HEK293 (cell line): ENCODE measurements at regions not wholly inside any gene's neighbourhood (a gene's known extent, or its start where the extent isn't known, plus 50 kb on each side); places are given as distances from the start of the nearest gene placed in this dataset.

Source experiments
- CTCF ChIA-PET: fragments of 350-600 bp; formaldehyde crosslinking; extraction: SDS; loops from one replicate; lab custom pipeline; 2021; ENCODE audit warnings: antibody characterized with exemption; lab: Yijun Ruan, JAX
- POLR2A ChIA-PET: fragments of 300-600 bp; formaldehyde crosslinking; extraction: SDS; loops from one replicate; lab custom pipeline; 2020; ENCODE audit warnings: antibody characterized with exemption, inconsistent platforms; lab: Yijun Ruan, JAX
- H3K27ac ChIP-seq: fragments of 200-500 bp; sonication (Bioruptor generic); 2 replicates; pipeline ENCODE4 v1.5.1; 2014; ENCODE audit warnings: low read depth, low read length, control low read depth, inconsistent platforms; ENCODE audit errors: extremely low read depth
- H3K36me3 ChIP-seq, 2 experiments: fragments of 200-500 bp in 1 of 2; sonication (Bioruptor generic) in 1 of 2; 1 replicate in 1 of 2; 2 replicates in 1 of 2; pipeline ENCODE4 v1.5.1; 2014 to 2017; ENCODE audit warnings: inconsistent platforms in 2 of 2, low read length in 2 of 2; ENCODE audit not compliant: control insufficient read depth in 2 of 2, insufficient read depth in 1 of 2
- H3K4me1 ChIP-seq: fragments of 200-500 bp; sonication (Bioruptor generic); 2 replicates; pipeline ENCODE4 v1.5.1; 2014; ENCODE audit warnings: mild to moderate bottlenecking, low read length, inconsistent platforms; ENCODE audit not compliant: control insufficient read depth, insufficient read depth
- H3K4me3 ChIP-seq: 2 replicates; pipeline ENCODE4 v1.5.1; 2011; ENCODE audit warnings: low read depth, mild to moderate bottlenecking, control low read depth, low read length, moderate library complexity
- H3K9me3 ChIP-seq: fragments of 200-500 bp; sonication (Bioruptor generic); 2 replicates; pipeline ENCODE4 v1.5.1; 2014; ENCODE audit warnings: low read depth, low read length, inconsistent platforms; ENCODE audit not compliant: control insufficient read depth, insufficient read depth
- FEZF1 ChIP-seq: fragments of 450-650 bp; formaldehyde crosslinking; IDR thresholded peaks from 2 replicates; pipeline ENCODE4 v1.5.1; 2016; ENCODE audit warnings: missing biosample characterization, missing genetic modification characterization
- GLI4 ChIP-seq: fragments of 450-650 bp; formaldehyde crosslinking; IDR thresholded peaks from 2 replicates; pipeline ENCODE4 v1.5.1; 2016; ENCODE audit warnings: missing biosample characterization, missing genetic modification characterization
- HOXC10 ChIP-seq: sonication (generic); formaldehyde crosslinking; IDR thresholded peaks from 2 replicates; pipeline ENCODE4 v1.8.1; 2023; ENCODE audit warnings: mild to moderate bottlenecking, missing genetic modification reagents
- OSR2 ChIP-seq: fragments of 450-650 bp; formaldehyde crosslinking; IDR thresholded peaks from 2 replicates; pipeline ENCODE4 v1.5.1; 2016; ENCODE audit warnings: missing biosample characterization, missing genetic modification characterization
- PRDM4 ChIP-seq: fragments of 450-650 bp; formaldehyde crosslinking; IDR thresholded peaks from 2 replicates; pipeline ENCODE4 v1.5.1; 2017; ENCODE audit warnings: missing biosample characterization, missing genetic modification characterization
- RBAK ChIP-seq: fragments of 450-650 bp; formaldehyde crosslinking; IDR thresholded peaks from 2 replicates; pipeline ENCODE4 v1.5.1; 2016; ENCODE audit warnings: missing biosample characterization, missing genetic modification characterization
- WT1 ChIP-seq: fragments of 450-650 bp; formaldehyde crosslinking; IDR thresholded peaks from 2 replicates; pipeline ENCODE4 v1.5.1; 2016; ENCODE audit warnings: missing biosample characterization, missing genetic modification characterization
- YY1 ChIP-seq: fragments of 450-650 bp; formaldehyde crosslinking; IDR thresholded peaks from 2 replicates; pipeline ENCODE4 v1.5.1; 2018; ENCODE audit warnings: missing biosample characterization, missing genetic modification characterization
- ZBTB26 ChIP-seq: fragments of 450-650 bp; formaldehyde crosslinking; optimal IDR thresholded peaks from 2 replicates; pipeline ENCODE3; 2016; ENCODE audit warnings: missing biosample characterization, mild to moderate bottlenecking, missing genetic modification characterization
- ZBTB7A ChIP-seq: fragments of 450-650 bp; formaldehyde crosslinking; IDR thresholded peaks from 2 replicates; pipeline ENCODE4 v1.5.1; 2016; ENCODE audit warnings: low read depth, missing biosample characterization, missing genetic modification characterization
- ZFP3 ChIP-seq: fragments of 450-650 bp; formaldehyde crosslinking; IDR thresholded peaks from 2 replicates; pipeline ENCODE4 v1.5.1; 2016; ENCODE audit warnings: low read depth, missing biosample characterization, missing genetic modification characterization
- ZFP41 ChIP-seq: fragments of 450-650 bp; formaldehyde crosslinking; IDR thresholded peaks from 2 replicates; pipeline ENCODE4 v1.5.1; 2016; ENCODE audit warnings: missing biosample characterization, missing genetic modification characterization, borderline replicate concordance
- ZNF112 ChIP-seq: fragments of 450-650 bp; formaldehyde crosslinking; IDR thresholded peaks from 2 replicates; pipeline ENCODE4 v1.5.0; 2017; ENCODE audit warnings: missing biosample characterization, missing genetic modification characterization
- ZNF174 ChIP-seq: fragments of 450-650 bp; formaldehyde crosslinking; IDR thresholded peaks from 2 replicates; pipeline ENCODE4 v1.5.0; 2017; ENCODE audit warnings: missing biosample characterization, mild to moderate bottlenecking, missing genetic modification characterization
- ZNF175 ChIP-seq: fragments of 450-650 bp; formaldehyde crosslinking; IDR thresholded peaks from 2 replicates; pipeline ENCODE4 v1.5.1; 2016; ENCODE audit warnings: missing biosample characterization, missing genetic modification characterization
- ZNF202 ChIP-seq: fragments of 450-650 bp; formaldehyde crosslinking; IDR thresholded peaks from 2 replicates; pipeline ENCODE4 v1.5.1; 2016; ENCODE audit warnings: missing biosample characterization, missing genetic modification characterization, borderline replicate concordance
- ZNF274 ChIP-seq, 2 experiments: fragments of 200-500 bp in 1 of 2; fragments of 450-650 bp in 1 of 2; sonication (Bioruptor generic) in 1 of 2; formaldehyde crosslinking in 1 of 2; IDR thresholded peaks; 2 replicates each; pipeline versions ENCODE4 v1.5.1 to v1.6.1; 2014 to 2016; ENCODE audit warnings: borderline replicate concordance in 1 of 2, inconsistent platforms in 1 of 2, low read length in 1 of 2, missing biosample characterization in 1 of 2, missing genetic modification characterization in 1 of 2
- ZNF341 ChIP-seq: fragments of 450-650 bp; formaldehyde crosslinking; IDR thresholded peaks from 2 replicates; pipeline ENCODE4; 2016; ENCODE audit warnings: low read depth, missing biosample characterization, missing genetic modification characterization
- ZNF404 ChIP-seq: fragments of 450-650 bp; formaldehyde crosslinking; IDR thresholded peaks from 2 replicates; pipeline ENCODE4 v1.5.1; 2017; ENCODE audit warnings: missing biosample characterization, missing genetic modification characterization
- ZNF426 ChIP-seq: fragments of 450-650 bp; formaldehyde crosslinking; IDR thresholded peaks from 2 replicates; pipeline ENCODE4 v1.5.1; 2017; ENCODE audit warnings: missing biosample characterization, missing genetic modification characterization, mild to moderate bottlenecking, inconsistent platforms, moderate library complexity
- ZNF449 ChIP-seq: fragments of 450-650 bp; formaldehyde crosslinking; IDR thresholded peaks from 2 replicates; pipeline ENCODE4 v1.5.1; 2017; ENCODE audit warnings: missing biosample characterization, mild to moderate bottlenecking, missing genetic modification characterization, moderate library complexity
- ZNF501 ChIP-seq: fragments of 450-650 bp; formaldehyde crosslinking; IDR thresholded peaks from 2 replicates; pipeline ENCODE4 v1.5.1; 2016; ENCODE audit warnings: missing biosample characterization, missing genetic modification characterization
- ZNF548 ChIP-seq: fragments of 450-650 bp; formaldehyde crosslinking; IDR thresholded peaks from 2 replicates; pipeline ENCODE4 v1.5.1; 2016; ENCODE audit warnings: missing biosample characterization, missing genetic modification characterization
- ZNF560 ChIP-seq: fragments of 450-650 bp; formaldehyde crosslinking; IDR thresholded peaks from 2 replicates; pipeline ENCODE4 v1.5.1; 2017; ENCODE audit warnings: missing biosample characterization, missing genetic modification characterization, borderline replicate concordance
- ZNF623 ChIP-seq: fragments of 450-650 bp; formaldehyde crosslinking; IDR thresholded peaks from 2 replicates; pipeline ENCODE4 v1.5.1; 2016; ENCODE audit warnings: missing biosample characterization, missing genetic modification characterization
- ZNF677 ChIP-seq: fragments of 450-650 bp; IDR thresholded peaks from 2 replicates; pipeline ENCODE4 v1.5.0; 2018; ENCODE audit warnings: missing biosample characterization, mild to moderate bottlenecking, missing genetic modification characterization, moderate library complexity
- ZNF704 ChIP-seq: fragments of 450-650 bp; formaldehyde crosslinking; IDR thresholded peaks from 2 replicates; pipeline ENCODE4 v1.5.1; 2016; ENCODE audit warnings: missing biosample characterization, missing genetic modification characterization
- ZNF837 ChIP-seq: fragments of 450-650 bp; formaldehyde crosslinking; IDR thresholded peaks from 2 replicates; pipeline ENCODE4 v1.5.1; 2016; ENCODE audit warnings: missing biosample characterization, missing genetic modification characterization

- CTCF ChIA-PET = interaction anchor here (0.8 kb wide), 1 partner anchor 182 kb away, joined by 4 read pairs; no protein-coding TSS in a partner anchor
- Histone ChIP-seq H3K27ac (no peak overlapping the region), H3K4me1 (no peaks in the 10 kb centered on the region), H3K9me3 (no peaks in the 10 kb centered on the region), H3K4me3 (no peak overlapping the region), H3K36me3 (peaks cover 0 to 9% of the 10 kb centered on the region in 2 experiments; a peak in 1 of 3 replicates)
- TF ChIP-seq ZNF560 (tag by site-specific recombination) = no peak
- TF ChIP-seq ZNF449 = no peak
- no peak for TF ChIP-seq ZNF623 (tag by site-specific recombination)
- no peak for TF ChIP-seq ZBTB26 (tag by site-specific recombination)
- TF ChIP-seq YY1 (tag by site-specific recombination) = no peak
- no peak for TF ChIP-seq FEZF1
- no peak for TF ChIP-seq ZNF548 (tag by site-specific recombination)
- no peak for TF ChIP-seq ZNF174
- no peak for TF ChIP-seq WT1
- TF ChIP-seq ZFP41 = no peak
- no peak for TF ChIP-seq ZNF112 (tag by site-specific recombination)
- no peak for TF ChIP-seq ZNF274 (IDR thresholded peaks at IDR 0.05; ENCODE audit: low read length)
- TF ChIP-seq ZNF274 (tag by site-specific recombination; IDR thresholded peaks at IDR 0.05; ENCODE audit: borderline replicate concordance) = no peak
- TF ChIP-seq OSR2 (tag by site-specific recombination) = no peak
- no peak for TF ChIP-seq GLI4 (tag by site-specific recombination)
- TF ChIP-seq ZNF704 (tag by site-specific recombination) = no peak
- no peak for TF ChIP-seq ZNF175 (tag by site-specific recombination)
- no peak for TF ChIP-seq ZBTB7A (tag by site-specific recombination)
- no peak for TF ChIP-seq ZNF404
- TF ChIP-seq ZNF341 (tag by site-specific recombination) = no peak
- POLR2A ChIA-PET = no interaction called here
Observed at GRCh38 chr16:85190572-85190971, 78.3 kb upstream of the CIBAR2 start.

GRCh38 chr16:85191341-85191965 is 79.2 kb upstream of the CIBAR2 start:
- Histone ChIP-seq H3K27ac (no peak overlapping the region), H3K36me3 (peaks cover 0 to 5% of the 10 kb centered on the region in 2 experiments; a peak in 1 of 3 replicates), H3K4me3 (no peak overlapping the region), H3K9me3 (no peaks in the 10 kb centered on the region), H3K4me1 (no peaks in the 10 kb centered on the region)
- ChIA-PET POLR2A (no interaction called here), CTCF (interaction anchor here (0.8 kb wide), 1 partner anchor 181 kb away, joined by 4 read pairs; no protein-coding TSS in a partner anchor)
- TF ChIP-seq HOXC10 (CRISPR knock-in tag) (no peak), ZNF202 (no peak), ZNF426 (tag by site-specific recombination) (no peak), ZNF677 (tag by site-specific recombination) (peak; percentile 91), PRDM4 (tag by site-specific recombination) (no peak), ZFP3 (tag by site-specific recombination) (no peak), RBAK (tag by site-specific recombination) (no peak), ZNF501 (tag by site-specific recombination) (no peak), ZNF837 (tag by site-specific recombination) (no peak)
